Upper lobe of left lung (tissue), 4 donors: ENCODE measurements at regions not wholly inside any gene's neighbourhood (a gene's known extent, or its start where the extent isn't known, plus 50 kb on each side); places are given as distances from the start of the nearest gene placed in this dataset.

ENCODE experiments used
- CTCF ChIP-seq, 6 experiments: fragments of 450-650 bp in 4 of 6; fragments of 200-600 bp in 2 of 6; sonication (generic) in 2 of 6; IDR thresholded peaks; one replicate each; pipeline ENCODE4 v1.5.1; 2016 to 2019; ENCODE audit warnings: antibody characterized with exemption in 6 of 6
- POLR2A ChIP-seq, 4 donors: fragments of 450-650 bp; IDR thresholded peaks; one replicate each; pipeline ENCODE4 v1.5.1; 2016 to 2017; ENCODE audit warnings: antibody characterized with exemption in 4 of 4, mild to moderate bottlenecking in 2 of 4

- TF ChIP-seq POLR2A (IDR thresholded peaks at IDR 0.05) (no peak), CTCF (IDR thresholded peaks at IDR 0.05) (no peak)
Measured at GRCh38 chr5:89524785-89525184, 641.8 kb upstream of the MEF2C start.
